ENCODE measurements at regions not wholly inside any gene's neighbourhood (a gene's known extent, or its start where the extent isn't known, plus 50 kb on each side); places are given as distances from the start of the nearest gene placed in this dataset.

- DNase-seq (ENCODE audit: low read depth): no peak
- no peak overlapping the region for H3K4me3 ChIP-seq (ENCODE audit: control insufficient read depth, low read depth, low read length)
- no peak for TF ChIP-seq CTCF (conservative IDR thresholded peaks at IDR 0.05; ENCODE audit: control insufficient read depth, insufficient read depth, low read depth, low read length)
Measured at GRCh38 chr6:159100395-159101182, 55.8 kb upstream of the TAGAP start.

GRCh38 chr6:159099961-159100360, 55.2 kb upstream of the TAGAP start:
- no peak for TF ChIP-seq CTCF (conservative IDR thresholded peaks at IDR 0.05; ENCODE audit: control insufficient read depth, insufficient read depth, low read depth, low read length)
- DNase-seq (ENCODE audit: low read depth): no peak
- H3K4me3 ChIP-seq (ENCODE audit: control insufficient read depth, low read depth, low read length): no peak overlapping the region

GRCh38 chr6:159099276-159099675, 54.5 kb upstream of the TAGAP start:
- no peak for TF ChIP-seq CTCF (conservative IDR thresholded peaks at IDR 0.05; ENCODE audit: control insufficient read depth, insufficient read depth, low read depth, low read length)

GRCh38 chr6:159098636-159099106, 53.9 kb upstream of the TAGAP start:
- TF ChIP-seq CTCF (conservative IDR thresholded peaks at IDR 0.05; ENCODE audit: control insufficient read depth, insufficient read depth, low read depth, low read length): no peak
- no peak overlapping the region for H3K4me3 ChIP-seq (ENCODE audit: control insufficient read depth, low read depth, low read length)
- no peak for DNase-seq (ENCODE audit: low read depth)

More at GRCh38 chr6:159099276-159099675, 54.5 kb upstream of the TAGAP start:
- H3K4me3 ChIP-seq (ENCODE audit: control insufficient read depth, low read depth, low read length): no peak overlapping the region
- DNase-seq (ENCODE audit: low read depth): no peak

- no peak for TF ChIP-seq CTCF (conservative IDR thresholded peaks at IDR 0.05; ENCODE audit: control insufficient read depth, insufficient read depth, low read depth, low read length)
- DNase-seq (ENCODE audit: low read depth): no peak
- no peak overlapping the region for H3K4me3 ChIP-seq (ENCODE audit: control insufficient read depth, low read depth, low read length)
Measured at GRCh38 chr6:159097256-159097655, 52.5 kb upstream of the TAGAP start.

GRCh38 chr6:159095616-159096015, 50.8 kb upstream of the TAGAP start:
- H3K4me3 ChIP-seq (ENCODE audit: control insufficient read depth, low read depth, low read length): no peak overlapping the region
- no peak for DNase-seq (ENCODE audit: low read depth)
- TF ChIP-seq CTCF (conservative IDR thresholded peaks at IDR 0.05; ENCODE audit: control insufficient read depth, insufficient read depth, low read depth, low read length): no peak

Measured in fibroblast of mammary gland (primary cell).